ENCODE measurements at regions not wholly inside any gene's neighbourhood (a gene's known extent, or its start where the extent isn't known, plus 50 kb on each side); places are given as distances from the start of the nearest gene placed in this dataset.

DNA sequence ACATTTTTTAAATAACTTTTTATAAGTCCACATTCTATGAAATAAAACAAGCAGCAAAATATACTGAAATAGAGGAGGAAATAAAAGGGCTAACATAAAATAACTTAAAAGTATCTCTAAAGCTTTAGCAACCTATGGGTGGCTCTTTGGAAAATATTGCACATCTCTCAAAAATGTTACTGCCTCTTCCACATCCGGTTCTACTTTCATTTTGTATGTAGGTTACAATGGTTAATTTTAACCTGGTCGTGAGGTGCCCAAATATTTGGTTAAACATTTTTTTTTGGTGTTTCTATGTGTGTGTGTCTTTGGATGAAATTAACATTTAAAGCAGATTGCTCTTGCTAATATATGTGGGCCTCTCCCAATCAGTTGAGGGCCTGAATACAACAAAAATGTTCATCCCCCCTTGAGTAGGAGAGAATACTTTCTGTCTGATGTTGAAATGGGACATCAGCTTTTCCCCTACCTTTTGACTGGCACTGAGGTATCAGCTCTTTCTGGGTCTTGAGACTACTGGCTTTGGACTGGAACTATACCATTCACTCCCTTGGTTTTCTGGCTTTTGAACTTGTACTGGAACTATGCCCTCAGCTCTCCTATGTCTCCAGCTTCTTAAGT, 353.0 kb downstream of the ADAM29 start:
- WGBS, 4 donors, result 50 to 75% (median 72%) methylated on average over 2 of the region's 2 CpGs
- no peaks in the 10 kb centered on the region for H3K36me3 ChIP-seq

DNA sequence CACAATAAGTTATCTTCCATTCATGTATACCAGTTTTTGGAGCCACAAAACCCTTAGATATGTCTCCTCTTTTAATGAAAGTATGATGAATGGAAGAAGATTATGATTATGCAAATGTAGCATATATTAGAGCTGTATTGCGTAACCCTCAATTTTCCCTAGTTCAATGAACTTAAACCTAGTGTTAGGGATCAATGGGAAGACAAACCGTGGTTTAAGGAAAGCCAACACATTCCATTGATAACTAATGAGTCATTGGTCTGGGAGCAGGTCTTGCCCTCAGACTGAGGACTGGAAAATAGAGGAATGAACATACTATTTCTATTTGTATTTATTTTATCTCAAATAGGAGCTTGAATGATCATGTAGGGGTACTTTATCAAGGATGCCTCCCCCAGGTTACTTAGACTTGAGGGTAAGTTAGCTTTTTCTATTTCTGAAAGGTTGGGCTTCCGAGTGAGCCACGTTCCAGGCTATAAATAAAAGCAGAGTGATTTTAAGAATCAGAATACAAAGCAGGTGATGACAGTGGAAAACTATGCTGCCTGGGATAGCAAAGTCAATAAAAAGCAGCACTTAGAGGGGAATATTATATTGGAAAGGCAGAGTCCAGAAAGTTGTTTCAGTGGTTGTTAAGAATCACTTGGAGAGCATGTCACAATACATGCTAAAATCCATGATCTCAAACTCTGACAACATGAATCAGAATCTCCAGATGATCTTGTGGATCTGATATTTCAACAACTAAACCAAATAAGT, 356.0 kb downstream of the ADAM29 start:
- TF ChIP-seq POLR2A (IDR thresholded peaks at IDR 0.05), result no peak
- TF ChIP-seq, protein P1, sequence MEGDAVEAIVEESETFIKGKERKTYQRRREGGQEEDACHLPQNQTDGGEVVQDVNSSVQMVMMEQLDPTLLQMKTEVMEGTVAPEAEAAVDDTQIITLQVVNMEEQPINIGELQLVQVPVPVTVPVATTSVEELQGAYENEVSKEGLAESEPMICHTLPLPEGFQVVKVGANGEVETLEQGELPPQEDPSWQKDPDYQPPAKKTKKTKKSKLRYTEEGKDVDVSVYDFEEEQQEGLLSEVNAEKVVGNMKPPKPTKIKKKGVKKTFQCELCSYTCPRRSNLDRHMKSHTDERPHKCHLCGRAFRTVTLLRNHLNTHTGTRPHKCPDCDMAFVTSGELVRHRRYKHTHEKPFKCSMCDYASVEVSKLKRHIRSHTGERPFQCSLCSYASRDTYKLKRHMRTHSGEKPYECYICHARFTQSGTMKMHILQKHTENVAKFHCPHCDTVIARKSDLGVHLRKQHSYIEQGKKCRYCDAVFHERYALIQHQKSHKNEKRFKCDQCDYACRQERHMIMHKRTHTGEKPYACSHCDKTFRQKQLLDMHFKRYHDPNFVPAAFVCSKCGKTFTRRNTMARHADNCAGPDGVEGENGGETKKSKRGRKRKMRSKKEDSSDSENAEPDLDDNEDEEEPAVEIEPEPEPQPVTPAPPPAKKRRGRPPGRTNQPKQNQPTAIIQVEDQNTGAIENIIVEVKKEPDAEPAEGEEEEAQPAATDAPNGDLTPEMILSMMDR (IDR thresholded peaks at IDR 0.05), result no peak
- DNase-seq (no peak), ATAC-seq (peak in 3 of 4 donors; percentile 61 to 81 (median 71))
- intact Hi-C loops (cut with DNase I), result no loop called here
- Histone ChIP-seq H3K36me3 (no peaks in the 10 kb centered on the region), H3K9me3 (no peaks in the 10 kb centered on the region), H3K4me1 (peaks cover 0 to 5% (median 0%) of the 10 kb centered on the region in 12 donors), H3K27ac (peak overlapping the region in 4 of 12 donors; percentile 28 to 48 (median 42)), H3K4me3 (no peak overlapping the region), H3K27me3 (no peaks in the 10 kb centered on the region)
- WGBS, 4 donors, result 40 to 49% (median 43%) methylated on average over 4 of the region's 4 CpGs

More for the DNA sequence above, 353.0 kb downstream of the ADAM29 start:
- no peak overlapping the region for H3K4me3 ChIP-seq
- TF ChIP-seq POLR2A (IDR thresholded peaks at IDR 0.05), result no peak
- TF ChIP-seq, protein P1 (IDR thresholded peaks at IDR 0.05), result no peak
- H3K27me3 ChIP-seq, result no peaks in the 10 kb centered on the region
- intact Hi-C loops (cut with DNase I), result no loop called here
- ATAC-seq (no peak), DNase-seq (no peak)
- H3K9me3 ChIP-seq, result no peaks in the 10 kb centered on the region
- peaks cover 0 to 5% (median 0%) of the 10 kb centered on the region in 12 donors for H3K4me1 ChIP-seq
- H3K27ac ChIP-seq, result no peak overlapping the region

GRCh38 chr4:175277816-175278215, 359.7 kb downstream of the ADAM29 start:
- H3K4me1 ChIP-seq, result peaks cover 0 to 5% (median 0%) of the 10 kb centered on the region in 12 donors
- no peak overlapping the region for H3K4me3 ChIP-seq
- no peaks in the 10 kb centered on the region for H3K27me3 ChIP-seq
- DNase-seq, result no peak
- H3K9me3 ChIP-seq, result no peaks in the 10 kb centered on the region
- no peak overlapping the region for H3K27ac ChIP-seq
- no peaks in the 10 kb centered on the region for H3K36me3 ChIP-seq
- TF ChIP-seq, protein P1 (IDR thresholded peaks at IDR 0.05), result no peak
- no peak for TF ChIP-seq POLR2A (IDR thresholded peaks at IDR 0.05)
- 72 to 80% (median 74%) methylated on average over 7 of the region's 7 CpGs for WGBS, 4 donors
- intact Hi-C loops (cut with DNase I), result no loop called here
- ATAC-seq, result no peak

- H3K27ac ChIP-seq, result no peak overlapping the region
- ATAC-seq, result no peak
- H3K27me3 ChIP-seq, result no peaks in the 10 kb centered on the region
- H3K9me3 ChIP-seq, result no peaks in the 10 kb centered on the region
- H3K36me3 ChIP-seq, result no peaks in the 10 kb centered on the region
- no peak overlapping the region for H3K4me3 ChIP-seq
- no peak for DNase-seq
- 93 to 96% (median 94%) methylated on average over 2 of the region's 2 CpGs for WGBS, 4 donors
- intact Hi-C loops (cut with DNase I), result loop anchor here in 1 of 10 donors (10.0 kb wide), 1 partner anchor 95 kb away; no protein-coding TSS in a partner anchor
- TF ChIP-seq, protein P1 (IDR thresholded peaks at IDR 0.05), result no peak
- no peak for TF ChIP-seq POLR2A (IDR thresholded peaks at IDR 0.05)
- H3K4me1 ChIP-seq, result no peaks in the 10 kb centered on the region
Measured at GRCh38 chr4:175280153-175280552, 362.0 kb downstream of the ADAM29 start.
